ENCODE measurements at regions not wholly inside any gene's neighbourhood (a gene's known extent, or its start where the extent isn't known, plus 50 kb on each side); places are given as distances from the start of the nearest gene placed in this dataset.
"Not testable (repeated sequence)": the region's sequence is repeated elsewhere in the genome, so short reads cannot be mapped to it uniquely, and the experiment has no call there.

DNA sequence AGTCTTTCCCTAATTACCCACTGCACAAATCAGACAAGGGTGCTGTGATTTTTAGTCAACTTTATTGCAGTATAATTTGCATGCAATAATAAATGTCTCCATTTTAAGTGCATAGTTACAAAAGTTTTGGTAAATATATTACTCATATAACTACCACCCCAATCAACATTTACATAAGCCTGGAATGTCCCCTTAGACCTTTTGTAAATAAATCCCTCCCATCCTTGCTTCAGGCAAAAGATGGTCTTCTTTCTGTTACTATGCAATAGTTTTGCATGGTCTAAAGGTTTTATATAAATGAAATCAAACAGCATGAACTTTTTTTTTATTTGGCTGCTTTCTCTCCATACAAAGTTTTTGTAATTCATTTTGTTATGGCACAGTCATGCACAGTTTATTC lies 235.4 kb downstream of the PYDC2 start:
- Histone ChIP-seq H3K9ac (ENCODE audit: low read depth, low read length) (no peak overlapping the region), H3K27ac (ENCODE audit: low read length) (no peak overlapping the region), H3K36me3 (ENCODE audit: insufficient read depth, low read depth, low read length) (no peaks in the 10 kb centered on the region), H3K27me3 (ENCODE audit: insufficient read depth, low read length) (no peaks in the 10 kb centered on the region), H3K4me3 (ENCODE audit: low read length) (no peak overlapping the region), H3K4me1 (ENCODE audit: insufficient read depth, low read length) (peaks cover 12% of the 10 kb centered on the region; the same call in 1 of the 2 replicates), H3K9me3 (ENCODE audit: insufficient read depth, low read depth, low read length) (no peaks in the 10 kb centered on the region; the same call in 1 of the 2 replicates)

GRCh38 chr3:191699546-191699945 lies 238.6 kb downstream of the PYDC2 start:
- Histone ChIP-seq H3K27me3 (ENCODE audit: insufficient read depth, low read length) (no peaks in the 10 kb centered on the region), H3K36me3 (ENCODE audit: insufficient read depth, low read depth, low read length) (no peaks in the 10 kb centered on the region), H3K27ac (ENCODE audit: low read length) (no peak overlapping the region), H3K4me3 (ENCODE audit: low read length) (no peak overlapping the region), H3K9ac (ENCODE audit: low read depth, low read length) (no peak overlapping the region), H3K4me1 (ENCODE audit: insufficient read depth, low read length) (peaks cover 8% of the 10 kb centered on the region; the same call in 1 of the 2 replicates), H3K9me3 (ENCODE audit: insufficient read depth, low read depth, low read length) (no peaks in the 10 kb centered on the region; the same call in 1 of the 2 replicates)

DNA sequence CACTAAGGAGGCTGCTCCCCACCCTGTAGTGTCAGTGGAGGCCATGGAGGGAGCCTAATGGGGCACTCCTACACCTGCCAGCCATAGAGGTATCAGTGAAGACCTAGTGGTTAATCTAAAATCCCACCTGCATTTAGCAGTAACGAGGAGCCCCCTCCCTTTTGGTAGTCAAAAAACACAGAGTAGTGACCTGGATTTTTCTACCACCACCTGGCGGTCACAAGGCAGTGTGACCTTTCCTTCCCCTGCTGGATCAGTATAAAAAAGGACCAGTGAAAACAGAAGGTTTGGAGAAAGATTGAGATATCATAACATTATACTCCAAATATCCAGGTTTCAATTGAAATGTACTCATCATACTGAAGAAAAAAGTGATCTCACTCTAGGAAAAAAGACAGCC lies 241.2 kb downstream of the PYDC2 start:
- H3K9me3 ChIP-seq (ENCODE audit: insufficient read depth, low read depth, low read length), result no peaks in the 10 kb centered on the region; the same call in 1 of the 2 replicates
- no peak overlapping the region for H3K9ac ChIP-seq (ENCODE audit: low read depth, low read length)
- H3K27me3 ChIP-seq (ENCODE audit: insufficient read depth, low read length), result no peaks in the 10 kb centered on the region
- H3K36me3 ChIP-seq (ENCODE audit: insufficient read depth, low read depth, low read length), result no peaks in the 10 kb centered on the region
- no peak overlapping the region for H3K4me3 ChIP-seq (ENCODE audit: low read length)
- H3K4me1 ChIP-seq (ENCODE audit: insufficient read depth, low read length), result peaks cover 3% of the 10 kb centered on the region; the same call in 1 of the 2 replicates
- H3K27ac ChIP-seq (ENCODE audit: low read length), result no peak overlapping the region

GRCh38 chr3:191707817-191708216 lies 246.9 kb downstream of the PYDC2 start:
- no peak overlapping the region for H3K27ac ChIP-seq (ENCODE audit: low read length)
- H3K9me3 ChIP-seq (ENCODE audit: insufficient read depth, low read depth, low read length), result no peaks in the 10 kb centered on the region; the same call in 1 of the 2 replicates
- no peaks in the 10 kb centered on the region for H3K27me3 ChIP-seq (ENCODE audit: insufficient read depth, low read length)
- H3K36me3 ChIP-seq (ENCODE audit: insufficient read depth, low read depth, low read length), result no peaks in the 10 kb centered on the region
- no peaks in the 10 kb centered on the region for H3K4me1 ChIP-seq (ENCODE audit: insufficient read depth, low read length)
- H3K4me3 ChIP-seq (ENCODE audit: low read length), result no peak overlapping the region
- H3K9ac ChIP-seq (ENCODE audit: low read depth, low read length), result no peak overlapping the region

DNA sequence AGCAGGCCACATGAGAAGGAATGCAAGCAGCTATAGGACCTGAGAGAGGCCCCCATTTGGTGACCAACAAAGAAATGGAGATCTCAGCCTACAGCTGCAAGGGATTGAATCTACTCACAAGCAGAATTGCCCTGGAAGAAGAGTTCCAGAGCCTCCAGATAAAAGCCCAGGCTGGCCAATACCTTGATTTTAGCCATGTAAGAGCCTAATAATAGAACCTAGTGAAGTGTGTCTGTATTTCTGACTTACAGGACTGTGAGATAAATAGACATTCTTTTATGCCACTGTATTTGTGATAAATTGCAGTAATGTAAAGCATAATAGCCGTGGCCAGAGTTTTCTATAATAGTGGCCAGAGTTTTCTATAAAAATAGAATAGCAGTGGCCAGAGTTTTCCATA lies 254.6 kb downstream of the PYDC2 start:
- no peak overlapping the region for H3K4me3 ChIP-seq (ENCODE audit: low read length)
- H3K9me3 ChIP-seq (ENCODE audit: insufficient read depth, low read depth, low read length), result no peaks in the 10 kb centered on the region; the same call in 1 of the 2 replicates
- H3K9ac ChIP-seq (ENCODE audit: low read depth, low read length), result no peak overlapping the region
- no peaks in the 10 kb centered on the region for H3K27me3 ChIP-seq (ENCODE audit: insufficient read depth, low read length)
- H3K4me1 ChIP-seq (ENCODE audit: insufficient read depth, low read length), result no peaks in the 10 kb centered on the region
- no peak overlapping the region for H3K27ac ChIP-seq (ENCODE audit: low read length)
- no peaks in the 10 kb centered on the region for H3K36me3 ChIP-seq (ENCODE audit: insufficient read depth, low read depth, low read length)

DNA sequence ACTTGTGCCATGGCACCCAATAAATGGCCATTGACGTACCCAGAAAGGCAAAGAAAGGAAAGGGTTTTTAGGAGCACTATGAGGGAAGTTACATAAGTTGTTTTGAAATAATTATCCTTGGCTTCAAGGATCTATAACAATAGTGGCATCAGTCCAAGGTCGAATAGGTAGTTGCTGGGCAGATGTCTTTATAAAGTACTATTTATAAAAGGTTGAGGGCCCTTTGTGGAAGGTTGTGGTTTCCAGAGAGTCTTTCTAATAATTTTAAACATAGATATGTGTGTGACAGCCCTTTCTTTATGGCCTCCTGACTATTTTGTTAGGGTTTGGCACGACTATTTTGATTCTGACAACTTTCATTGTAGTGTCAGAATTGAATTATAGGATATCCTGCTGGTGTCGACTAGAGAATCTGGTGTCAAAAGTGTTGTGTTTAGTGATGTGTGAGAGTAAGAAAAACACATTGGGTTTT lies 260.5 kb downstream of the PYDC2 start:
- Histone ChIP-seq H3K4me3 (ENCODE audit: low read length) (no peak overlapping the region), H3K27ac (ENCODE audit: low read length) (no peak overlapping the region), H3K36me3 (ENCODE audit: insufficient read depth, low read depth, low read length) (no peaks in the 10 kb centered on the region), H3K9me3 (ENCODE audit: insufficient read depth, low read depth, low read length) (no peaks in the 10 kb centered on the region), H3K9ac (ENCODE audit: low read depth, low read length) (no peak overlapping the region), H3K27me3 (ENCODE audit: insufficient read depth, low read length) (no peaks in the 10 kb centered on the region), H3K4me1 (ENCODE audit: insufficient read depth, low read length) (no peaks in the 10 kb centered on the region)

GRCh38 chr3:191721990-191722389 lies 261.0 kb downstream of the PYDC2 start:
- Histone ChIP-seq H3K4me1 (ENCODE audit: insufficient read depth, low read length) (no peaks in the 10 kb centered on the region), H3K4me3 (ENCODE audit: low read length) (no peak overlapping the region), H3K27me3 (ENCODE audit: insufficient read depth, low read length) (no peaks in the 10 kb centered on the region), H3K9me3 (ENCODE audit: insufficient read depth, low read depth, low read length) (no peaks in the 10 kb centered on the region), H3K9ac (ENCODE audit: low read depth, low read length) (no peak overlapping the region), H3K36me3 (ENCODE audit: insufficient read depth, low read depth, low read length) (no peaks in the 10 kb centered on the region), H3K27ac (ENCODE audit: low read length) (no peak overlapping the region)

- no peaks in the 10 kb centered on the region for H3K4me1 ChIP-seq (ENCODE audit: insufficient read depth, low read length)
- H3K27me3 ChIP-seq (ENCODE audit: insufficient read depth, low read length), result no peaks in the 10 kb centered on the region
- H3K9ac ChIP-seq (ENCODE audit: low read depth, low read length), result no peak overlapping the region
- H3K9me3 ChIP-seq (ENCODE audit: insufficient read depth, low read depth, low read length), result no peaks in the 10 kb centered on the region
- H3K36me3 ChIP-seq (ENCODE audit: insufficient read depth, low read depth, low read length), result no peaks in the 10 kb centered on the region
- H3K27ac ChIP-seq (ENCODE audit: low read length), result no peak overlapping the region
- no peak overlapping the region for H3K4me3 ChIP-seq (ENCODE audit: low read length)
Measured at GRCh38 chr3:191727338-191727737, 266.4 kb downstream of the PYDC2 start.

- Histone ChIP-seq H3K9ac (ENCODE audit: low read depth, low read length) (no peak overlapping the region), H3K4me3 (ENCODE audit: low read length) (no peak overlapping the region), H3K36me3 (ENCODE audit: insufficient read depth, low read depth, low read length) (no peaks in the 10 kb centered on the region), H3K27ac (ENCODE audit: low read length) (no peak overlapping the region), H3K4me1 (ENCODE audit: insufficient read depth, low read length) (no peaks in the 10 kb centered on the region), H3K27me3 (ENCODE audit: insufficient read depth, low read length) (no peaks in the 10 kb centered on the region), H3K9me3 (ENCODE audit: insufficient read depth, low read depth, low read length) (no peaks in the 10 kb centered on the region)
Measured at GRCh38 chr3:191728186-191728585, 267.2 kb downstream of the PYDC2 start.

DNA sequence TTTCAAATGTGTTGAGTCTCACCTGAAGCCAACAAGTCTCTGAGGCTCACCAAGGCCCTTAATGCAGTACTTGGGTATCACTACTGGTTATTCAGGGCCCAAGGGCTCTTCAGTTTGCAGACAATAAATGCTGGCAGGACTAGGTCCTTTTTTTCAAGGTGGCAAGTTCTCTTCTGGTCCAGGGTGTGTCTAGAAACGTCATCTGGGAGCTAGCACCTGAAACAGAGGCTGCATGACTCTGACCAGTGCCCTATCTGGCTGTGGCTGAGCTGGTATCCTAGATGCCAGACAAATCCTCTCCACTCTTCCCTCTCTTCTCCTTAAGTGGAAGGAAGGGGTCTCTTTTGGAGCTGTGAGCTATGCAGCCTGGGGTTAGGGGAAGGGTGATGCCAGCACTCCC lies 276.8 kb downstream of the PYDC2 start:
- H3K27ac ChIP-seq (ENCODE audit: low read length), result no peak overlapping the region
- peaks cover 23% of the 10 kb centered on the region for H3K9me3 ChIP-seq (ENCODE audit: insufficient read depth, low read depth, low read length)

GRCh38 chr3:191740712-191741111 lies 279.7 kb downstream of the PYDC2 start:
- H3K27ac ChIP-seq (ENCODE audit: low read length), result no peak overlapping the region
- no peak overlapping the region for H3K9ac ChIP-seq (ENCODE audit: low read depth, low read length)
- H3K27me3 ChIP-seq (ENCODE audit: insufficient read depth, low read length), result no peaks in the 10 kb centered on the region
- H3K4me3 ChIP-seq (ENCODE audit: low read length), result no peak overlapping the region
- H3K9me3 ChIP-seq (ENCODE audit: insufficient read depth, low read depth, low read length), result peaks cover 33% of the 10 kb centered on the region
- H3K4me1 ChIP-seq (ENCODE audit: insufficient read depth, low read length), result no peaks in the 10 kb centered on the region
- H3K36me3 ChIP-seq (ENCODE audit: insufficient read depth, low read depth, low read length), result no peaks in the 10 kb centered on the region

More for the DNA sequence above, 276.8 kb downstream of the PYDC2 start:
- Histone ChIP-seq H3K27me3 (ENCODE audit: insufficient read depth, low read length) (no peaks in the 10 kb centered on the region), H3K4me1 (ENCODE audit: insufficient read depth, low read length) (no peaks in the 10 kb centered on the region), H3K36me3 (ENCODE audit: insufficient read depth, low read depth, low read length) (no peaks in the 10 kb centered on the region), H3K9ac (ENCODE audit: low read depth, low read length) (no peak overlapping the region), H3K4me3 (ENCODE audit: low read length) (no peak overlapping the region)

DNA sequence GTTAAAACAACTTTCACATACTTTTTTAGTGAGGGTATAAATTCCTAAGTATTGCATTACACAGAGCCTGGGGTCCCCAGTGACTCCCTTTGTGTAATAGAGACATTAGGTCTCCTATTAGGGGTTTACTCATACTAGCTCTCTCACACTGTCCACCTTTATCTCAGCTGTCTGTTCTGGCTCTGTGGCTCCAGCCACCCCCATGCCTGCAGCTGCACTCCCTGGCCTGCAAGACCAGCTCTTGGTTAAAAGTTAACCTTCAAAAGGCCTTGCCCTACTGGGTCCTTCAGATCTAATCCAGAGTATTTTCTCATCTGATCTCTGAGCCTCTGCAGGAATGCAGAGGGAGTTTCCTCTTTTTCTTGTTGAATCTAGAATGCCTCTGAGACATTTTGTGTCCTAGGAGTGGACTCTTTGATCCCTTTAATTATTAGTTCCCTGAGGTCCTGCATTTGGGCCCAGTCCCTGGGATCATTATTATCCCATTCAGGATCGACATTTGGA lies 280.9 kb downstream of the PYDC2 start:
- H3K9me3 ChIP-seq (ENCODE audit: insufficient read depth, low read depth, low read length), result peaks cover 33% of the 10 kb centered on the region
- not testable (repeated sequence) for H3K4me1 ChIP-seq (ENCODE audit: insufficient read depth, low read length); H3K27me3 ChIP-seq (ENCODE audit: insufficient read depth, low read length); H3K27ac ChIP-seq (ENCODE audit: low read length); H3K36me3 ChIP-seq (ENCODE audit: insufficient read depth, low read depth, low read length); H3K9ac ChIP-seq (ENCODE audit: low read depth, low read length); H3K4me3 ChIP-seq (ENCODE audit: low read length)

Measured in iPS-20b (cell line).